BLaER1 (cell line): ENCODE measurements at regions not wholly inside any gene's neighbourhood (a gene's known extent, or its start where the extent isn't known, plus 50 kb on each side); places are given as distances from the start of the nearest gene placed in this dataset.

Source experiments
- H3K27ac ChIP-seq: shearing (Covaris generic); formaldehyde crosslinking; 2 replicates; pipeline ENCODE4 v1.8.1; 2022
- H3K27me3 ChIP-seq: shearing (Covaris generic); formaldehyde crosslinking; 2 replicates; pipeline ENCODE4 v1.8.1; 2022
- H3K36me3 ChIP-seq: shearing (Covaris generic); formaldehyde crosslinking; 2 replicates; pipeline ENCODE4 v1.8.1; 2022
- H3K4me1 ChIP-seq: shearing (Covaris generic); formaldehyde crosslinking; 2 replicates; pipeline ENCODE4 v1.8.1; 2022
- H3K4me2 ChIP-seq: shearing (Covaris generic); formaldehyde crosslinking; 2 replicates; pipeline ENCODE4 v1.8.1; 2022
- H3K4me3 ChIP-seq: shearing (Covaris generic); formaldehyde crosslinking; 2 replicates; pipeline ENCODE4 v1.8.1; 2022
- H3K9ac ChIP-seq: shearing (Covaris generic); formaldehyde crosslinking; 2 replicates; pipeline ENCODE4 v1.8.1; 2022
- H3K9me3 ChIP-seq: shearing (Covaris generic); formaldehyde crosslinking; 2 replicates; pipeline ENCODE4 v1.8.1; 2022
- H4K20me1 ChIP-seq: shearing (Covaris generic); formaldehyde crosslinking; 2 replicates; pipeline ENCODE4 v1.8.1; 2022
- Cebpa-rat ChIP-seq: shearing (Covaris generic); IDR thresholded peaks from 2 replicates; pipeline ENCODE4 v1.8.1; 2022

DNA sequence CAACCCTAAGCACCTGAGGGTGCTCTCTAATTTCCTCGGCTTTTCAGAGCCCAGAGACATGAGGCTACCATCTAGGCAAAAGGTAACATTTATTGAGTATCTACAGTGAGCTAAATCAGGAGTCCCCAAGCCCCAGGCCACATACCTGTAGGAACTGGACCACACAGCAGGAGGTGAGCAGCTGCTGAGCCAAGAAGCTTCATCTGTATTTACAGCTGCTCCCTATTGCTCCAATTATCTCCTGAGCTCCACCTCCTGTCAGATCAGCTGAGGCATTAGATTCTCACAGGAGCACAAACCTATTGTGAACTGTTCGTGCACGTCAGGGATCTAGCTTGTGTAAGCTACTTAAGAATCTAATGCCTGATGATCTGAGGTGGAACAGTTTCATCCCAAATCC, 70.2 kb downstream of the RND3 start:
- no peak for TF ChIP-seq Cebpa-rat
- Histone ChIP-seq H3K27ac (no peak overlapping the region), H3K4me2 (no peak overlapping the region), H4K20me1 (no peaks in the 10 kb centered on the region), H3K27me3 (no peaks in the 10 kb centered on the region), H3K36me3 (no peaks in the 10 kb centered on the region), H3K9me3 (no peaks in the 10 kb centered on the region), H3K4me3 (no peak overlapping the region), H3K9ac (no peak overlapping the region), H3K4me1 (0 out of 2 replicates have a peak, but pooled peaks cover 4% of the 10 kb centered on the region)

- Histone ChIP-seq H3K4me1 (0 out of 2 replicates have a peak, but pooled peaks cover 4% of the 10 kb centered on the region), H3K27ac (no peak overlapping the region), H3K36me3 (no peaks in the 10 kb centered on the region), H3K4me2 (no peak overlapping the region), H4K20me1 (no peaks in the 10 kb centered on the region), H3K9me3 (no peaks in the 10 kb centered on the region), H3K9ac (no peak overlapping the region), H3K4me3 (no peak overlapping the region), H3K27me3 (no peaks in the 10 kb centered on the region)
- no peak for TF ChIP-seq Cebpa-rat
These were observed 72.4 kb downstream of the RND3 start for GRCh38 chr2:150415022-150415421.

- Histone ChIP-seq H3K9me3 (no peaks in the 10 kb centered on the region), H3K27ac (no peak overlapping the region), H4K20me1 (no peaks in the 10 kb centered on the region), H3K4me1 (0 out of 2 replicates have a peak, but pooled peaks cover 4% of the 10 kb centered on the region), H3K9ac (no peak overlapping the region), H3K4me3 (no peak overlapping the region), H3K27me3 (no peaks in the 10 kb centered on the region), H3K4me2 (no peak overlapping the region), H3K36me3 (no peaks in the 10 kb centered on the region)
- TF ChIP-seq Cebpa-rat, result no peak
These were observed 73.6 kb downstream of the RND3 start for GRCh38 chr2:150413910-150414309.

DNA sequence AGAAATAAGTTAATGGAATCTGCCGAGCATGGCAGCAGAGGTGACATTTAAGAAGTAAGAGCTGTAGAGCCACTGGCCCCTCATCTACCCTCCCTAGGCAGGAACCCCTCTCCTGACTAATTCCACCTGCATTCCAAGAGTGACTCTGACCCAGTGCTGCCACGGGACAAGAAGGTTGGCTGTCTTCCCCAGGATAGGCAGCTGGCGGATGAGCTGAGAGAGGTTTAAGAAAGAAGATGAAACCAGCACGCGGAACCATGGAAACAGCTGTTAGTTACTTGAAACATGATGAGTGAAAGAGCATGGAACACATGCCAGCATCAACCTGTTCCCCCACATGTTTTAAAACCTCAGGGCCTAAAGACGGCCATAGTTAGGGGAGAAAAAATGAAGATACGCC, 74.1 kb downstream of the RND3 start:
- 0 out of 2 replicates have a peak, but pooled peaks cover 4% of the 10 kb centered on the region for H3K4me1 ChIP-seq
- H3K4me3 ChIP-seq, result no peak overlapping the region
- no peak overlapping the region for H3K4me2 ChIP-seq
- TF ChIP-seq Cebpa-rat, result no peak
- no peak overlapping the region for H3K27ac ChIP-seq
- H3K36me3 ChIP-seq, result no peaks in the 10 kb centered on the region
- no peaks in the 10 kb centered on the region for H3K9me3 ChIP-seq
- no peaks in the 10 kb centered on the region for H3K27me3 ChIP-seq
- no peaks in the 10 kb centered on the region for H4K20me1 ChIP-seq
- H3K9ac ChIP-seq, result no peak overlapping the region

DNA sequence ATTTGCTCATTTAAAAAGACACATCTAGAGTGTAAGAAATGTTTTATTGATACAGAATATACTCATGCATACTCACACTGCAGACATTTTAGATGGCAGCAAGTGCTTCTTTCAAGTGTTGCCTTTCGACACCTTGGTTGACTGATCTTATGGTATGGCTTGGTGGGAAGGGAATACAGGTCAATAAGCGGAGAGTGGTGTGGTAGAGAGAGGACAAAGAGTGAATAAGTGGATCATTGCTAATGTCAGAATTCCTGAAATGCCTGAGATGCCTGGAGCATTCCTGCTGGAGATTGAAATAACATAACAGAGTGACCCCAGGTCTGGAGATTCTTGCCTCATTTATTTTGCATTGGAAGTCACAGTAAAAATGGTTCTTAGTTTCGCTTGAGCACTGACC, 76.7 kb downstream of the RND3 start:
- no peak overlapping the region for H3K4me2 ChIP-seq
- no peaks in the 10 kb centered on the region for H4K20me1 ChIP-seq
- H3K4me3 ChIP-seq, result no peak overlapping the region
- H3K4me1 ChIP-seq, result 0 out of 2 replicates have a peak, but pooled peaks cover 4% of the 10 kb centered on the region
- H3K27ac ChIP-seq, result no peak overlapping the region
- H3K27me3 ChIP-seq, result no peaks in the 10 kb centered on the region
- TF ChIP-seq Cebpa-rat, result no peak
- no peaks in the 10 kb centered on the region for H3K9me3 ChIP-seq
- no peaks in the 10 kb centered on the region for H3K36me3 ChIP-seq
- no peak overlapping the region for H3K9ac ChIP-seq

GRCh38 chr2:150409196-150409595, 78.3 kb downstream of the RND3 start:
- TF ChIP-seq Cebpa-rat, result no peak
- no peaks in the 10 kb centered on the region for H3K36me3 ChIP-seq
- no peak overlapping the region for H3K27ac ChIP-seq
- no peaks in the 10 kb centered on the region for H3K9me3 ChIP-seq
- H3K27me3 ChIP-seq, result no peaks in the 10 kb centered on the region
- H3K9ac ChIP-seq, result no peak overlapping the region
- H3K4me3 ChIP-seq, result no peak overlapping the region
- H3K4me2 ChIP-seq, result no peak overlapping the region
- 0 out of 2 replicates have a peak, but pooled peaks cover 4% of the 10 kb centered on the region for H3K4me1 ChIP-seq
- no peaks in the 10 kb centered on the region for H4K20me1 ChIP-seq

DNA sequence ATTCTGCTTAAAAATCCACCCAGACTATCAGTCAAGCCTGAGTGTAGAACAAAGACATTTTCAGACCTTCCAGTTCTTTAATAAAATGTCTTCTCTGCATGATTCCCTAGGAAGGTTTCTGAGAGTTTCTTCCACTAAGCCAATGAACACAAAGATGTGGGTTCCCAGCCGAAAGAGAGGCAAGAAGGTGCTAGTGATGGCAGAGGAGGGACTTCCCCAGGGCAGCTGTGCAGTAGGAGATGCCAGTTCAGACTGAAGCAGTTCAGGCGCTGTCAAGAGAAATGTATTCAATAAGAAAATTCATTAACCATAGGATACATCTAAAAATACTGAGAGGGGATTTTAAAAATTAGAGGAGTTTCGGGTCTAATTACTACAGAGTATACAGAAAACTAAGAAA, 83.3 kb downstream of the RND3 start:
- no peak overlapping the region for H3K9ac ChIP-seq
- no peaks in the 10 kb centered on the region for H3K27me3 ChIP-seq
- H3K27ac ChIP-seq, result no peak overlapping the region
- no peaks in the 10 kb centered on the region for H3K4me1 ChIP-seq
- H3K36me3 ChIP-seq, result no peaks in the 10 kb centered on the region
- no peak for TF ChIP-seq Cebpa-rat
- H3K4me3 ChIP-seq, result no peak overlapping the region
- no peak overlapping the region for H3K4me2 ChIP-seq
- no peaks in the 10 kb centered on the region for H4K20me1 ChIP-seq
- H3K9me3 ChIP-seq, result no peaks in the 10 kb centered on the region

DNA sequence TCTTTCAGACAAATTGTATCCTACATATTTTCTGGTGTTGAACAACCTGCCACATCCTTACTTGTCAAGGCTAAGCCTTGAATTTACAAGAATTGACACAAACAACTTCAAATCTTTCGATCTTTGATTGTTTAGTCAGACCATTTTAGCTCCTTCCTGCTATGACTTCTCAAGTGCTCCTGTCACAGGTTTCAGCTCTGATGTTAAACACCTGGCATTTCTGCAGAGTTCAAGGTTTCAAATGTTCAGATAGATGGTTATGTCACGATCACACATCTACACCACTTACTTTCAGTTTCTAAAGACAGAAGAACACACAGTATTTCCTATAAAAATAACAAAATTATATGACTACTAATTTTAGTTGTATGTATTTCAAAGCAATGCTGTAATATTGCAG, 84.0 kb downstream of the RND3 start:
- Histone ChIP-seq H3K4me3 (no peak overlapping the region), H3K4me2 (no peak overlapping the region), H3K9ac (no peak overlapping the region), H3K36me3 (no peaks in the 10 kb centered on the region), H3K9me3 (no peaks in the 10 kb centered on the region), H3K27me3 (no peaks in the 10 kb centered on the region), H3K27ac (no peak overlapping the region), H4K20me1 (no peaks in the 10 kb centered on the region), H3K4me1 (no peaks in the 10 kb centered on the region)
- TF ChIP-seq Cebpa-rat, result no peak

DNA sequence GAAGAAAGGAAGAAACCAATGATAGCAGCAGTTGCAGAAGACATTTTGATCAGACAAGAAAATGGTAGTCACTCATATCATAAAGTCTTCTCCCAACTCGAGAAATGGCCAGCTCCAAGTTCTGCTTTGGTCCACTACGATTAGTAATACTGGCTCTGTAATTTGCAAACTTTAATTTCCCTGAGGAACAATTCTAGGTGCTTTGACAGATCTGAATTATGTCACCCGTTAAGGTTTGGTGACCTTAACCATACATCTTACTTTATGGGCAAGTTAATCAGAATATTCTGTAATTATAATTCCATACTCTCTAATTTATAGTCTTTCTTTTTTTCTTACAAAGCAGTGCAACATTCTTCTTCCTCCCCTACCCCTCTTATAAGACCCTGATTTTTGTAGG, 84.5 kb downstream of the RND3 start:
- H3K9me3 ChIP-seq, result no peaks in the 10 kb centered on the region
- H3K27me3 ChIP-seq, result no peaks in the 10 kb centered on the region
- no peak for TF ChIP-seq Cebpa-rat
- no peak overlapping the region for H3K27ac ChIP-seq
- no peaks in the 10 kb centered on the region for H3K4me1 ChIP-seq
- H3K4me3 ChIP-seq, result no peak overlapping the region
- H3K36me3 ChIP-seq, result no peaks in the 10 kb centered on the region
- H4K20me1 ChIP-seq, result no peaks in the 10 kb centered on the region
- H3K9ac ChIP-seq, result no peak overlapping the region
- no peak overlapping the region for H3K4me2 ChIP-seq

GRCh38 chr2:150400849-150401248, 86.6 kb downstream of the RND3 start:
- no peaks in the 10 kb centered on the region for H3K4me1 ChIP-seq

DNA sequence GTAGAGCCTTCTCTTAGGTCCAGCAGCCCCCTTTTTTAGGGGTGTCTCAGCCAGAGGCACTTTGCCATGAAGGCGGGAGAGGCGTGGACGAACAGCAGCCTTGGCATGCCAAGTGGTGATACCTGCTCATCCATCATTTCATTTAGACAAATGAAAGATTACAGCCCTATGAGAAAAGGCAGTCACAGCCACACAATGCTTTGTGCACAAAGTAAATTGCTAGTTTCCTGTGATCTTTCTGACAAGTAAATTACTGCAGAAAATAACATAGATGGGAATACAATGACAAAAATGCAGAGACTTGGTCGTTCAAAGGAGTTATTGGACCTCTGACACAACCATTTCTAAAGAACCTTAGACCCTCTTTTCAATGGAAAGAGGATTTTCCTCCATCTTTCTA, 94.9 kb downstream of the RND3 start:
- TF ChIP-seq Cebpa-rat, result no peak
- Histone ChIP-seq H3K4me2 (no peak overlapping the region), H3K27ac (no peak overlapping the region), H3K4me3 (no peak overlapping the region), H3K36me3 (no peaks in the 10 kb centered on the region), H3K9ac (no peak overlapping the region), H3K4me1 (no peaks in the 10 kb centered on the region), H3K9me3 (no peaks in the 10 kb centered on the region), H3K27me3 (no peaks in the 10 kb centered on the region), H4K20me1 (no peaks in the 10 kb centered on the region)

More at GRCh38 chr2:150400849-150401248, 86.6 kb downstream of the RND3 start:
- no peaks in the 10 kb centered on the region for H3K9me3 ChIP-seq
- no peak overlapping the region for H3K27ac ChIP-seq
- H3K27me3 ChIP-seq, result no peaks in the 10 kb centered on the region
- no peak overlapping the region for H3K4me2 ChIP-seq
- H3K9ac ChIP-seq, result no peak overlapping the region
- no peak overlapping the region for H3K4me3 ChIP-seq
- H3K36me3 ChIP-seq, result no peaks in the 10 kb centered on the region
- no peaks in the 10 kb centered on the region for H4K20me1 ChIP-seq
- TF ChIP-seq Cebpa-rat, result no peak
